ENCODE measurements at regions not wholly inside any gene's neighbourhood (a gene's known extent, or its start where the extent isn't known, plus 50 kb on each side); places are given as distances from the start of the nearest gene placed in this dataset.
A peak's percentile ranks its signal among the peaks of the same experiment; 100 is the strongest.

GRCh38 chr1:75984781-75985180 lies 52.6 kb upstream of the ASB17 start:
- Histone ChIP-seq H3K4me1 (ENCODE audit: insufficient read depth) (no peaks in the 10 kb centered on the region), H3K27ac (ENCODE audit: low read depth) (no peak overlapping the region), H3K4me3 (ENCODE audit: low read depth, low read length) (no peak overlapping the region), H3K36me3 (ENCODE audit: insufficient read depth) (no peaks in the 10 kb centered on the region)
- DNase-seq (ENCODE audit: extremely low spot score) = no peak
- WGBS = 65% methylated on average over 3 of the region's 3 CpGs

DNA sequence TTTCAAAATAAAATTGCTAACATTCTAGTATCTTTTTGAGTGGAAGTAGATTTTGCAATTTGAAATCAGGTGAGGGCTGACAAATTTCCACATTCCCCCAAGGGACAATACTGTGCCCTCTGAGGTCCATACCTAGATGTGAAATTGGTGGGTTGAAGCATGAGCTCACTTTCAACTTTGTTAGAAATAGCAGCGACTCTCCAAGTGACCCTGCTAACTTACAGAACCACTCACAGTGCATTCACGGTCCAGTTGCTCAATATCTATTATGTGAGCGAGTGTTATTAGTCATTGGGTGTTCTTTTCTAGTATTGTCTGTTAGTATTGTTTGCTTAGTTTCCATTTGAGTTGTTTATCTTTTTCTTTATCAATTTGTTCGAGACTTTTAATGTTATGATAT lies 53.6 kb upstream of the ASB17 start:
- Histone ChIP-seq H3K36me3 (ENCODE audit: insufficient read depth) (no peaks in the 10 kb centered on the region), H3K27ac (ENCODE audit: low read depth) (no peak overlapping the region), H3K4me3 (ENCODE audit: low read depth, low read length) (no peak overlapping the region), H3K4me1 (ENCODE audit: insufficient read depth) (no peaks in the 10 kb centered on the region)
- WGBS = 79% methylated on average over 4 of the region's 4 CpGs
- DNase-seq (ENCODE audit: extremely low spot score) = no peak

- H3K27ac ChIP-seq (ENCODE audit: low read depth) = no peak overlapping the region
- no peak overlapping the region for H3K4me3 ChIP-seq (ENCODE audit: low read depth, low read length)
- H3K4me1 ChIP-seq (ENCODE audit: insufficient read depth) = no peaks in the 10 kb centered on the region
- H3K36me3 ChIP-seq (ENCODE audit: insufficient read depth) = no peaks in the 10 kb centered on the region
- DNase-seq (ENCODE audit: extremely low spot score) = no peak
These were observed 54.3 kb upstream of the ASB17 start for GRCh38 chr1:75986478-75986877.

DNA sequence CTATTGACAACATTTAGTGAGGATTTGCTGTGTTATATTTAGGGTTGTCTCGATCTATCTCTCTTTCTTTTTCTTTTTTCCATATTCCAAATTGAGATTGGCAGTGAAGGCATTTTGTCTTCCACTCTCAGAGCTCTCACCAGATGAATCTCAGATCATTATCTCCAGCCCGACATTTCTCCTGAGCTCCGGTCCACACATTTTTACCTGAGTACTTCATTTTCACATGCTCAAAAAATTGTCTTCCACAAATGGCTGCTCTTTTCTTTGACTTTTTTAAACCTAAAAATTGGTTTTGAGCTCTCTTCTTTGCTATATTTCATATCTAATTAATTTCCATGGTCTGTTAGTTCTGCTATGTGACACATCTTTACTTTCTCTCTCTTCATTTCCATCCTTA lies 56.9 kb upstream of the ASB17 start:
- no peak for DNase-seq (ENCODE audit: extremely low spot score)

GRCh38 chr1:75990686-75991085 lies 58.5 kb upstream of the ASB17 start:
- no peaks in the 10 kb centered on the region for H3K4me1 ChIP-seq (ENCODE audit: insufficient read depth)

More for the DNA sequence above, 56.9 kb upstream of the ASB17 start:
- no peaks in the 10 kb centered on the region for H3K4me1 ChIP-seq (ENCODE audit: insufficient read depth)
- H3K27ac ChIP-seq (ENCODE audit: low read depth) = no peak overlapping the region
- 84% methylated on average over 3 of the region's 3 CpGs for WGBS
- H3K4me3 ChIP-seq (ENCODE audit: low read depth, low read length) = no peak overlapping the region
- H3K36me3 ChIP-seq (ENCODE audit: insufficient read depth) = no peaks in the 10 kb centered on the region

DNA sequence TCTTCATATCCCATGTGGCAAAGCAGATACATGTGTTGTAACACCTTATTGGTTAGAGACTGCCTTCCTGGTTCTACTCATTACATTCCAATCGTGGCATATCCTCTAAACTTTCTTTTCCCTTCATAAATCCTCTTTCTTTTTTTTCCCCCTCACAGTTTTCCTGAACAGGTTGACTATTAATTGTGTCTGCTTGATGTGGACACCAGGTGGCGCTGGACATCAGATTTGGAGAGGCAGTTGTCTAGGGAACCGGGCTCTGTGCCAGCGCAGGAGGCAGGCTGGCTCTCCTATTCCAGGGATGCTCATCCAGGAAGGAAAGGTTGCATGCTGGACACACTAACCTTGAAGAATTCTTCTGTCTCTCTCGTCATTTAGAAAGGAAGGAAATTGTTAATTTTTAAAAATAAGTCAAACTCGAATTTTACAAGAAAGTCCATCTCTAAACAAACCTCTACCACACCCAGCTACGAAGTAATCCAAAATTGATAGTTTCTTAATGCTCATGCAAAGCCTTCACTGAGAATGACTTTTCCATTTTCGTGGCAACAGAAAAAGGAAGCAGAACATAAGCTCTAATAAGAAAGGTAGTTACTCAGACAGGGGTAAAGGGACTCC lies 59.4 kb upstream of the ASB17 start:
- Histone ChIP-seq H3K4me1 (ENCODE audit: insufficient read depth) (no peaks in the 10 kb centered on the region), H3K4me3 (ENCODE audit: low read depth, low read length) (no peak overlapping the region), H3K27ac (ENCODE audit: low read depth) (no peak overlapping the region), H3K36me3 (ENCODE audit: insufficient read depth) (no peaks in the 10 kb centered on the region)
- WGBS = 11% methylated on average over 8 of the region's 8 CpGs
- peak; percentile 67 for DNase-seq (ENCODE audit: extremely low spot score)

More at GRCh38 chr1:75990686-75991085, 58.5 kb upstream of the ASB17 start:
- no peaks in the 10 kb centered on the region for H3K36me3 ChIP-seq (ENCODE audit: insufficient read depth)
- H3K4me3 ChIP-seq (ENCODE audit: low read depth, low read length) = no peak overlapping the region
- WGBS = 70% methylated on average over 3 of the region's 3 CpGs
- DNase-seq (ENCODE audit: extremely low spot score) = no peak
- H3K27ac ChIP-seq (ENCODE audit: low read depth) = no peak overlapping the region

GRCh38 chr1:75992312-75992711 lies 60.1 kb upstream of the ASB17 start:
- H3K4me3 ChIP-seq (ENCODE audit: low read depth, low read length) = no peak overlapping the region
- H3K4me1 ChIP-seq (ENCODE audit: insufficient read depth) = no peaks in the 10 kb centered on the region
- WGBS = 90% methylated on average over 3 of the region's 3 CpGs
- H3K36me3 ChIP-seq (ENCODE audit: insufficient read depth) = no peaks in the 10 kb centered on the region
- no peak overlapping the region for H3K27ac ChIP-seq (ENCODE audit: low read depth)
- no peak for DNase-seq (ENCODE audit: extremely low spot score)

DNA sequence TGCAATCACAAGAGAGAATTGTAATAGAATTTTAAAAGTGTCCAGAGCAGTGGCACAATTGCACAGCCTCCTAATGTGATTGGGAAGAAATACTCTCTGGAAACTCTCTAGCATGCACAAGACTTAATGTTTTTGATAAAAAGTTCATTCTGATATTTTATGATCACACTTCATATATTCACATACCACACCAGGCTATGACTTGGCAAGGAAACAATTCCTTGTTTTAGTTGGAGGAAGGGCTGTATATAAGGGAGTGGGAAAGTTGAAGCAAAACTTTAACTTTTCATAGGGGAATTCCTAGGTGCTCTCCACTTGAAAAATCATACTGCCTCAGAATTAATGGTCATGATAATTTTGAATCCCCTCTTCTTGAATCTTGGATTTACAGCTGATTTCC lies 61.5 kb upstream of the ASB17 start:
- no peaks in the 10 kb centered on the region for H3K4me1 ChIP-seq (ENCODE audit: insufficient read depth)
- H3K27ac ChIP-seq (ENCODE audit: low read depth) = no peak overlapping the region
- H3K36me3 ChIP-seq (ENCODE audit: insufficient read depth) = no peaks in the 10 kb centered on the region
- no peak for DNase-seq (ENCODE audit: extremely low spot score)
- H3K4me3 ChIP-seq (ENCODE audit: low read depth, low read length) = no peak overlapping the region

DNA sequence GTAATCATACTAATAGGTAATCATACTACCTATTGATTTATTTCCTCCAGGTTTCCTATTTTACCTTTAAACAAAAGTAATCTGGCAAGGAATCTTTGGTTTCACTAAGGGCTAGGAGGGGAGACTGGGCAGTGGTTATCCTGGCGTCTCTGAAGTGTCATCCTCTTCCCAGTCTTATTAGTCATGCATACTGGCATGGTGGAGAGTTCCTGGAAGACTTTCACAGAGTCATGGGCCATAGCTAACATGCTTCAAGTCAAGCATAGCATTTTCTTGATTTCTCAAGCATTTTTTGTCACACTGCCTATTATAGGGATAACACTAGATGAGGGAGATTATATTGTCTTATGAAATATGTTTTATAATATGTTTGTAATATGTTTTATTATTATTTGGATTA lies 64.0 kb upstream of the ASB17 start:
- no peak overlapping the region for H3K27ac ChIP-seq (ENCODE audit: low read depth)
- no peaks in the 10 kb centered on the region for H3K4me1 ChIP-seq (ENCODE audit: insufficient read depth)
- no peak overlapping the region for H3K4me3 ChIP-seq (ENCODE audit: low read depth, low read length)
- H3K36me3 ChIP-seq (ENCODE audit: insufficient read depth) = no peaks in the 10 kb centered on the region
- DNase-seq (ENCODE audit: extremely low spot score) = no peak
- WGBS = 70% methylated on average over 1 of the region's 1 CpG

GRCh38 chr1:75999034-75999433 lies 66.8 kb upstream of the ASB17 start:
- no peak overlapping the region for H3K4me3 ChIP-seq (ENCODE audit: low read depth, low read length)
- H3K4me1 ChIP-seq (ENCODE audit: insufficient read depth) = no peaks in the 10 kb centered on the region
- 93% methylated on average over 2 of the region's 2 CpGs for WGBS
- H3K36me3 ChIP-seq (ENCODE audit: insufficient read depth) = no peaks in the 10 kb centered on the region
- no peak overlapping the region for H3K27ac ChIP-seq (ENCODE audit: low read depth)
- DNase-seq (ENCODE audit: extremely low spot score) = no peak

- H3K27ac ChIP-seq (ENCODE audit: low read depth) = no peak overlapping the region
- no peak for DNase-seq (ENCODE audit: extremely low spot score)
- H3K4me3 ChIP-seq (ENCODE audit: low read depth, low read length) = no peak overlapping the region
- H3K4me1 ChIP-seq (ENCODE audit: insufficient read depth) = no peaks in the 10 kb centered on the region
- H3K36me3 ChIP-seq (ENCODE audit: insufficient read depth) = no peaks in the 10 kb centered on the region
- 96% methylated on average over 1 of the region's 1 CpG for WGBS
These were observed 70.6 kb upstream of the ST6GALNAC3 start for GRCh38 chr1:76003946-76004345.

- Histone ChIP-seq H3K36me3 (ENCODE audit: insufficient read depth) (no peaks in the 10 kb centered on the region), H3K4me3 (ENCODE audit: low read depth, low read length) (no peak overlapping the region), H3K27ac (ENCODE audit: low read depth) (no peak overlapping the region), H3K4me1 (ENCODE audit: insufficient read depth) (no peaks in the 10 kb centered on the region)
- no peak for DNase-seq (ENCODE audit: extremely low spot score)
- WGBS = 41% methylated on average over 4 of the region's 4 CpGs
These were observed 68.8 kb upstream of the ST6GALNAC3 start for GRCh38 chr1:76005765-76006164.

DNA sequence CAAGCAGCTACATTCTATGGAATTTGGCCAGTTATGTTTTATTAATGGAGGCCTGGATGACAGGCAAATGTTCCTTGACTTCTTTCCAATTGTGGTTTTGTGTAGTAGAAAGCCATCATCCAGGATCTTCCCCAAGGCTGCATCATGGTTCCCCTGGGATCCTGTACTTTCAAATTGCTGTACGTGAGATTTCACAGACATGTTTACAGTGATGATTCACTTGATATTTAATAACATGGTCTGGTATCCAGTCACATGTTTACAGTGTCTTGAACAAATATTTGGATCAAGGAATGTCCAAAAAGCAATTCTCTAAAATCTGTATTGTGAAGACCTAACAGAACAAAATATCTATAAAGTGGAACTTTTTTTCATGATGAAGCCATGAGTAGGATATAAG lies 68.3 kb upstream of the ST6GALNAC3 start:
- WGBS = 16% methylated on average over 1 of the region's 1 CpG
- no peaks in the 10 kb centered on the region for H3K4me1 ChIP-seq (ENCODE audit: insufficient read depth)
- no peak overlapping the region for H3K4me3 ChIP-seq (ENCODE audit: low read depth, low read length)
- H3K27ac ChIP-seq (ENCODE audit: low read depth) = no peak overlapping the region
- peak; percentile 3 for DNase-seq (ENCODE audit: extremely low spot score)
- no peaks in the 10 kb centered on the region for H3K36me3 ChIP-seq (ENCODE audit: insufficient read depth)

DNA sequence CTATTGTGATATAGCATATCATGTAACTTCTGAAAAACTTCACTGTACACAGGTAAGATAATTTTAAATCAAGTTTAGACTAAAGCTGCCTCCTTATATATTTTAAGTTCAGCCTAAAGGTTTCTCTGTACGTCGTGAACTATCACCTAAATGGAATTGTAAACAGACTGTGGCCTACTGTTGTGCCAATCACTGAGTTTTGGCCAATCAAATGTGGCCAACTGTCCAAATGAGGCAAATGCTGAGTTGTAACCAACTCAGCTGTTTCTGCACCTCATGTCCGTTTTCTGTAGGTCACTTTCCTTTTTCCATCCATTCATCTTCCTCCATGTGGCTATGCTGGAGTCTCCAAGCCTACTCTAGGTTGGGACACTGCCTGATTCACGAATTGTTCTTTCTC lies 63.7 kb upstream of the ST6GALNAC3 start:
- Histone ChIP-seq H3K4me1 (ENCODE audit: insufficient read depth) (no peaks in the 10 kb centered on the region), H3K4me3 (ENCODE audit: low read depth, low read length) (no peak overlapping the region), H3K36me3 (ENCODE audit: insufficient read depth) (no peaks in the 10 kb centered on the region), H3K27ac (ENCODE audit: low read depth) (no peak overlapping the region)
- 87% methylated on average over 4 of the region's 4 CpGs for WGBS
- no peak for DNase-seq (ENCODE audit: extremely low spot score)
